ENCODE measurements at regions not wholly inside any gene's neighbourhood (a gene's known extent, or its start where the extent isn't known, plus 50 kb on each side); places are given as distances from the start of the nearest gene placed in this dataset.
A peak's percentile ranks its signal among the peaks of the same experiment; 100 is the strongest.

DNA sequence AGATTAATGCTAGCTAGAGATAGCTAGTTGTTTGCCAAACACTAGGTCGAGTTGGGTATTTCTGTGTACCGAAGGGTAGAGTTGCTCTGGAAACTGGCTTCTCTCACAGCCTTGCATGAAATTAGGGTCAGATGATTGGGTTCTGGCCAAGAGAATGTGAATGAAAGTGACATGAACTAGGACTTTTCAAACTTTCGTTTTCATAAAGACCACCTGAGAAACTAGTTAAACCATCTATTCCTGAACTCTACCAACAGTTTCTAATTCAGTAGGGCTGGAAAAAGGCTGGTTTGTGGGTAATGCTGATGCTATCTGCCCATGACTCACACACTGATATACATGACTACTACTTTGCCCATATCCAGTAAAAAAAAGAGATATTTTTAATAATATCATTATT is 157.6 kb downstream of the GASK1B start (continued):
- TF ChIP-seq, protein P1, sequence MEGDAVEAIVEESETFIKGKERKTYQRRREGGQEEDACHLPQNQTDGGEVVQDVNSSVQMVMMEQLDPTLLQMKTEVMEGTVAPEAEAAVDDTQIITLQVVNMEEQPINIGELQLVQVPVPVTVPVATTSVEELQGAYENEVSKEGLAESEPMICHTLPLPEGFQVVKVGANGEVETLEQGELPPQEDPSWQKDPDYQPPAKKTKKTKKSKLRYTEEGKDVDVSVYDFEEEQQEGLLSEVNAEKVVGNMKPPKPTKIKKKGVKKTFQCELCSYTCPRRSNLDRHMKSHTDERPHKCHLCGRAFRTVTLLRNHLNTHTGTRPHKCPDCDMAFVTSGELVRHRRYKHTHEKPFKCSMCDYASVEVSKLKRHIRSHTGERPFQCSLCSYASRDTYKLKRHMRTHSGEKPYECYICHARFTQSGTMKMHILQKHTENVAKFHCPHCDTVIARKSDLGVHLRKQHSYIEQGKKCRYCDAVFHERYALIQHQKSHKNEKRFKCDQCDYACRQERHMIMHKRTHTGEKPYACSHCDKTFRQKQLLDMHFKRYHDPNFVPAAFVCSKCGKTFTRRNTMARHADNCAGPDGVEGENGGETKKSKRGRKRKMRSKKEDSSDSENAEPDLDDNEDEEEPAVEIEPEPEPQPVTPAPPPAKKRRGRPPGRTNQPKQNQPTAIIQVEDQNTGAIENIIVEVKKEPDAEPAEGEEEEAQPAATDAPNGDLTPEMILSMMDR (IDR thresholded peaks at IDR 0.05): no peak
- no peak for TF ChIP-seq CHD2 (IDR thresholded peaks at IDR 0.05; ENCODE audit: low read length, partially characterized antibody)
- TF ChIP-seq TAF1 (IDR thresholded peaks at IDR 0.05; ENCODE audit: borderline replicate concordance, low read depth, low read length): peak; percentile 22; the same call in 1 of the 2 replicates
- TF ChIP-seq NFIC (IDR thresholded peaks at IDR 0.05; ENCODE audit: borderline replicate concordance): peak; percentile 70
- TF ChIP-seq GATA2 (CRISPR knock-in tag; IDR thresholded peaks at IDR 0.05): no peak
- TF ChIP-seq, protein P2, sequence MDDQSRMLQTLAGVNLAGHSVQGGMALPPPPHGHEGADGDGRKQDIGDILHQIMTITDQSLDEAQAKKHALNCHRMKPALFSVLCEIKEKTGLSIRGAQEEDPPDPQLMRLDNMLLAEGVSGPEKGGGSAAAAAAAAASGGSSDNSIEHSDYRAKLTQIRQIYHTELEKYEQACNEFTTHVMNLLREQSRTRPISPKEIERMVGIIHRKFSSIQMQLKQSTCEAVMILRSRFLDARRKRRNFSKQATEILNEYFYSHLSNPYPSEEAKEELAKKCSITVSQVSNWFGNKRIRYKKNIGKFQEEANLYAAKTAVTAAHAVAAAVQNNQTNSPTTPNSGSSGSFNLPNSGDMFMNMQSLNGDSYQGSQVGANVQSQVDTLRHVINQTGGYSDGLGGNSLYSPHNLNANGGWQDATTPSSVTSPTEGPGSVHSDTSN (IDR thresholded peaks at IDR 0.05): peak; percentile 67
- no peak for TF ChIP-seq SIN3A (IDR thresholded peaks at IDR 0.05; ENCODE audit: borderline replicate concordance, low read depth, low read length)
- TF ChIP-seq, protein P3, sequence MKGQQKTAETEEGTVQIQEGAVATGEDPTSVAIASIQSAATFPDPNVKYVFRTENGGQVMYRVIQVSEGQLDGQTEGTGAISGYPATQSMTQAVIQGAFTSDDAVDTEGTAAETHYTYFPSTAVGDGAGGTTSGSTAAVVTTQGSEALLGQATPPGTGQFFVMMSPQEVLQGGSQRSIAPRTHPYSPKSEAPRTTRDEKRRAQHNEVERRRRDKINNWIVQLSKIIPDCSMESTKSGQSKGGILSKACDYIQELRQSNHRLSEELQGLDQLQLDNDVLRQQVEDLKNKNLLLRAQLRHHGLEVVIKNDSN (IDR thresholded peaks at IDR 0.05; ENCODE audit: borderline replicate concordance, low read depth): no peak
- no peak for TF ChIP-seq EZH2phosphoT487 (IDR thresholded peaks at IDR 0.05; ENCODE audit: borderline replicate concordance, low read depth)
- no peak for TF ChIP-seq RFX5 (IDR thresholded peaks at IDR 0.05; ENCODE audit: low read length)
- no peak for TF ChIP-seq MXI1 (IDR thresholded peaks at IDR 0.05; ENCODE audit: low read depth, low read length)
- TF ChIP-seq, protein P4, sequence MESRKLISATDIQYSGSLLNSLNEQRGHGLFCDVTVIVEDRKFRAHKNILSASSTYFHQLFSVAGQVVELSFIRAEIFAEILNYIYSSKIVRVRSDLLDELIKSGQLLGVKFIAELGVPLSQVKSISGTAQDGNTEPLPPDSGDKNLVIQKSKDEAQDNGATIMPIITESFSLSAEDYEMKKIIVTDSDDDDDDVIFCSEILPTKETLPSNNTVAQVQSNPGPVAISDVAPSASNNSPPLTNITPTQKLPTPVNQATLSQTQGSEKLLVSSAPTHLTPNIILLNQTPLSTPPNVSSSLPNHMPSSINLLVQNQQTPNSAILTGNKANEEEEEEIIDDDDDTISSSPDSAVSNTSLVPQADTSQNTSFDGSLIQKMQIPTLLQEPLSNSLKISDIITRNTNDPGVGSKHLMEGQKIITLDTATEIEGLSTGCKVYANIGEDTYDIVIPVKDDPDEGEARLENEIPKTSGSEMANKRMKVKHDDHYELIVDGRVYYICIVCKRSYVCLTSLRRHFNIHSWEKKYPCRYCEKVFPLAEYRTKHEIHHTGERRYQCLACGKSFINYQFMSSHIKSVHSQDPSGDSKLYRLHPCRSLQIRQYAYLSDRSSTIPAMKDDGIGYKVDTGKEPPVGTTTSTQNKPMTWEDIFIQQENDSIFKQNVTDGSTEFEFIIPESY (IDR thresholded peaks at IDR 0.05; ENCODE audit: borderline replicate concordance, low read depth): 0 out of 2 replicates have a peak, but pooled peaks have one; percentile 25
- no peak; the same call in 1 of the 2 replicates for TF ChIP-seq FOXM1 (IDR thresholded peaks at IDR 0.05; ENCODE audit: low read depth)
- peak; percentile 92 for TF ChIP-seq TCF12 (IDR thresholded peaks at IDR 0.05)
- no peak for TF ChIP-seq FOXJ3 (CRISPR knock-in tag; IDR thresholded peaks at IDR 0.05)
- peak; percentile 66; the same call in 1 of the 2 replicates for TF ChIP-seq TEAD4 (IDR thresholded peaks at IDR 0.05; ENCODE audit: borderline replicate concordance, insufficient read depth)
- peak; percentile 39; the same call in 1 of the 2 replicates for TF ChIP-seq RXRA (IDR thresholded peaks at IDR 0.05; ENCODE audit: borderline replicate concordance, low read depth)
- TF ChIP-seq FOSL2 (IDR thresholded peaks at IDR 0.05; ENCODE audit: borderline replicate concordance, low read depth): peak; percentile 91
